ENCODE measurements at regions not wholly inside any gene's neighbourhood (a gene's known extent, or its start where the extent isn't known, plus 50 kb on each side); places are given as distances from the start of the nearest gene placed in this dataset.

- H3K4me1 ChIP-seq (ENCODE audit: control insufficient read depth, insufficient read depth, low read length): peaks cover 2% of the 10 kb centered on the region
- intact Hi-C loops (cut with DNase I): loop anchor here (5.0 to 10.0 kb wide), 6 partner anchors 194 to 536 kb away; partner anchors contain the start of gene HES1 (in 2 of the 4)
- peak; percentile 87 to 92 for ATAC-seq
- DNase-seq: peak; percentile 81 to 90 (median 89)
- peaks cover 2% of the 10 kb centered on the region for H3K27me3 ChIP-seq (ENCODE audit: control insufficient read depth, insufficient read depth)
- H3K9me3 ChIP-seq (ENCODE audit: control insufficient read depth, low read length): no peaks in the 10 kb centered on the region
- H3K27ac ChIP-seq (ENCODE audit: low read length): no peak overlapping the region
- H3K4me3 ChIP-seq (ENCODE audit: low read length): no peak overlapping the region
- WGBS: 17% methylated on average over 11 of the region's 11 CpGs
These were observed 187.9 kb downstream of the OPA1 start for GRCh38 chr3:193780810-193781478.

DNA sequence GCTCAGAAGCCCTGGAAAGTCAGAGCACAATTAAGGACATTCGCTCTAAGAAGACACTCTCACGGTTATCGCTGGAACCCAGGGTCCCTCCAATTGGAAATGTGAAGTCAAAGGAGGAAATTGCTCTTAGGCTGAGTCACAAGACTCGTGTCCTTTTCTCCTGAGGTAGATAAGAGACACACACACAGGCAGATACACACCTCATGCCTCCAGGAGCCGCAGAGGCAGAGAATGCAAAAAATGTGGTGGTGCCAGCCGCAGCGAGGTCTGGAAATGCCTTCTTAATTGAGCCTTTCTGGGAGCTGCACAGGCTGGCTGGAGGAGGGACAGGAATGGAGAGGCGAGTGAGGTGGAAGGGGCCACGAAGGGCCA lies 189.3 kb downstream of the OPA1 start:
- no peak overlapping the region for H3K4me3 ChIP-seq (ENCODE audit: low read length)
- intact Hi-C loops (cut with DNase I): loop anchor here (2.0 to 10.0 kb wide), 7 partner anchors 193 to 535 kb away; partner anchors contain the start of gene HES1 (in 2 of the 4)
- no peak overlapping the region for H3K27ac ChIP-seq (ENCODE audit: low read length)
- WGBS: 82% methylated on average over 9 of the region's 9 CpGs
- ATAC-seq: no peak
- H3K4me1 ChIP-seq (ENCODE audit: control insufficient read depth, insufficient read depth, low read length): peaks cover 2% of the 10 kb centered on the region
- DNase-seq: no peak
- no peaks in the 10 kb centered on the region for H3K27me3 ChIP-seq (ENCODE audit: control insufficient read depth, insufficient read depth)
- no peaks in the 10 kb centered on the region for H3K9me3 ChIP-seq (ENCODE audit: control insufficient read depth, low read length)

- intact Hi-C loops (cut with DNase I): loop anchor here (2.0 to 10.0 kb wide), 7 partner anchors 192 to 535 kb away; partner anchors contain the start of gene HES1 (in 2 of the 4)
- Histone ChIP-seq H3K4me1 (ENCODE audit: control insufficient read depth, insufficient read depth, low read length) (peaks cover 2% of the 10 kb centered on the region), H3K27me3 (ENCODE audit: control insufficient read depth, insufficient read depth) (no peaks in the 10 kb centered on the region), H3K27ac (ENCODE audit: low read length) (no peak overlapping the region), H3K4me3 (ENCODE audit: low read length) (no peak overlapping the region), H3K9me3 (ENCODE audit: control insufficient read depth, low read length) (no peaks in the 10 kb centered on the region)
- WGBS: 96% methylated on average over 3 of the region's 3 CpGs
- no peak for DNase-seq
- no peak for ATAC-seq
These were observed 189.7 kb downstream of the OPA1 start for GRCh38 chr3:193782747-193783146.

DNA sequence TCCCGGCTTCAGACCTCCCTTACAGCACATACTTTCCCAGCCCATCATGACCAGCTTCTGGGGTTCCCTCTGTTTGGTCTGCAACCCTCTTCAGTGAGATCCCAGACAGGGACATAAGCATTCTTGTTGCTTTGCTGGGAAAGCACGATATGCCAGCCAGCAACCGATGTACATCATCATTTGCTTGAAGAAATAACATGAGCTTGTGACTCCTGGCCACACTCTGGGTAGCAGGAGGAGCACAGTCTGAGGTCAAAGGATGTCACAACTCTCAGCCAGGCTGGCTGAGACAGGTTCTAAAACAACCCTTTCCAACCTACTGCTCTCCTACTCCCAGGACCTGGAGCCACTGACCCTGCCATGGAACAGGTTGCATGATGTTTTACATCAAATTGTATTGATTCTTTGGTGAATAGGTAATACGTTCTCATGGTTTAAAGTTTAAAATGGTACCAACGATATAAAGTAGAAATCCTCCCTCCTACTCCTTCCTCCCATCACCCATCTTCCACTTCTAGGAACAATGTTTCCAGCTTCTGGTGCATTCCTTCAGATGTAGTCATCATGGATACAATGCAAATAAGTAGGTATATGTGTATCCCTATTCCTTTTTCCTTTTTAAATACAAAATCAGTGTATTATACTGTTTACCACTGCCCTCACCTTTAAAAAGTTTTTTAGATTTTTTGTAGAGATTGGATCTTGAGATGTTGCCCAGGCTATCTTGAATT lies 190.3 kb downstream of the OPA1 start:
- 87% methylated on average over 5 of the region's 5 CpGs for WGBS
- intact Hi-C loops (cut with DNase I): loop anchor here (2.0 to 10.0 kb wide), 7 partner anchors 191 to 534 kb away; partner anchors contain the start of gene HES1 (in 2 of the 4)
- no peak for ATAC-seq

GRCh38 chr3:193784822-193785221 lies 191.8 kb downstream of the OPA1 start:
- DNase-seq: no peak
- Histone ChIP-seq H3K9me3 (ENCODE audit: control insufficient read depth, low read length) (no peaks in the 10 kb centered on the region), H3K4me3 (ENCODE audit: low read length) (no peak overlapping the region), H3K4me1 (ENCODE audit: control insufficient read depth, insufficient read depth, low read length) (peaks cover 5% of the 10 kb centered on the region), H3K27ac (ENCODE audit: low read length) (no peak overlapping the region), H3K27me3 (ENCODE audit: control insufficient read depth, insufficient read depth) (no peaks in the 10 kb centered on the region)
- intact Hi-C loops (cut with DNase I): loop anchor here (5.0 to 10.0 kb wide), 7 partner anchors 190 to 532 kb away; partner anchors contain the start of gene HES1 (in 3 of the 4)
- ATAC-seq: no peak
- 93% methylated on average over 1 of the region's 1 CpG for WGBS

More for the DNA sequence above, 190.3 kb downstream of the OPA1 start:
- Histone ChIP-seq H3K4me1 (ENCODE audit: control insufficient read depth, insufficient read depth, low read length) (peaks cover 2% of the 10 kb centered on the region), H3K27ac (ENCODE audit: low read length) (no peak overlapping the region), H3K9me3 (ENCODE audit: control insufficient read depth, low read length) (no peaks in the 10 kb centered on the region), H3K27me3 (ENCODE audit: control insufficient read depth, insufficient read depth) (no peaks in the 10 kb centered on the region), H3K4me3 (ENCODE audit: low read length) (no peak overlapping the region)
- no peak for DNase-seq

GRCh38 chr3:193787496-193787870 lies 194.5 kb downstream of the OPA1 start:
- 88% methylated on average over 12 of the region's 12 CpGs for WGBS
- Histone ChIP-seq H3K4me3 (ENCODE audit: low read length) (no peak overlapping the region), H3K27me3 (ENCODE audit: control insufficient read depth, insufficient read depth) (no peaks in the 10 kb centered on the region), H3K4me1 (ENCODE audit: control insufficient read depth, insufficient read depth, low read length) (peaks cover 3% of the 10 kb centered on the region), H3K27ac (ENCODE audit: low read length) (no peak overlapping the region), H3K9me3 (ENCODE audit: control insufficient read depth, low read length) (no peaks in the 10 kb centered on the region)
- intact Hi-C loops (cut with DNase I): loop anchor here (5.0 to 10.0 kb wide), 6 partner anchors 187 to 530 kb away; partner anchors contain the start of gene HES1 (in 2 of the 4)
- DNase-seq (no peak), ATAC-seq (no peak)

DNA sequence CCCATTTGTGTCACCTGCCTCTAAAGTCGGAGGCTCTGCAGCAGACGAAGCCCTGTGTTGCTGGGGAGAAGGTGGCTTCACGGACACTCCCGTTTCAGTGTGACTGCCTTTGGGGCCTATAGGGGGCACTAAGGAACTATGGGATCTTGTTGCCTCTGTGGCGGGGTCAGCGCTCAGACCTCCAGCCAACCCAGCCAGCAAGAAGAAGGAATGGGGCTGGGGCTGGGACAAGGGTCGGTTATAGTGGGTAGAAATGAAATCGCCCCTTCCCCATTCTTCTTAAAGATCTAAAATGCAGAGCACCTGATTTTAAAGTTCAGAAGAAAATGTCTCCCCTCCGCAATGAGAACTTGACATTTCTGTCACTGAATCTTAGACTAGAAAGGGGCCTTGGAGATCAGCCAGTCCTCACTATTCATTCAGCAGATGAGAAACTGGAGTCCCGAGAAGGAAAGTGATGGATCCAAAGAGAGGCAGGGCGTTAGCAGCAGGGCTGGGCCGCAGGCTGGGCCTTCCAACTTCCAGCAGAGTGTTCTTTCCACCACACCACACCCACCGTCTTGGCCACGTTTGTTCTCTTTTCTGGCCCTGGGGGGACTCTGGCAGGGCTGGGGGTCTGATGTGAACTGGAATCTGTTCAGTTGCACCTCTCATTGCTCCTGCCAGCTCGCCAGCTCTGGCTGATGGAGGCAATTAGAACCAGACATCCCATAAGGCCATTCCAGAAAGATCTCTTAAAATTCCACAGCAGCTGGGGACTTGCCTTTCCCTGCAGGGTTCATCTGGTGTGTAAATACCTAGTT lies 195.4 kb downstream of the OPA1 start:
- intact Hi-C loops (cut with DNase I): loop anchor here (5.0 to 10.0 kb wide), 6 partner anchors 186 to 529 kb away; partner anchors contain the start of gene HES1 (in 2 of the 4)
- ATAC-seq: peak; percentile 93
- no peaks in the 10 kb centered on the region for H3K9me3 ChIP-seq (ENCODE audit: control insufficient read depth, low read length)
- peaks cover 3% of the 10 kb centered on the region for H3K4me1 ChIP-seq (ENCODE audit: control insufficient read depth, insufficient read depth, low read length)
- WGBS: 22% methylated on average over 15 of the region's 15 CpGs
- peak; percentile 73 to 89 (median 81) for DNase-seq
- H3K27ac ChIP-seq (ENCODE audit: low read length): peak overlapping the region; percentile 2
- H3K4me3 ChIP-seq (ENCODE audit: low read length): no peak overlapping the region
- no peaks in the 10 kb centered on the region for H3K27me3 ChIP-seq (ENCODE audit: control insufficient read depth, insufficient read depth)

DNA sequence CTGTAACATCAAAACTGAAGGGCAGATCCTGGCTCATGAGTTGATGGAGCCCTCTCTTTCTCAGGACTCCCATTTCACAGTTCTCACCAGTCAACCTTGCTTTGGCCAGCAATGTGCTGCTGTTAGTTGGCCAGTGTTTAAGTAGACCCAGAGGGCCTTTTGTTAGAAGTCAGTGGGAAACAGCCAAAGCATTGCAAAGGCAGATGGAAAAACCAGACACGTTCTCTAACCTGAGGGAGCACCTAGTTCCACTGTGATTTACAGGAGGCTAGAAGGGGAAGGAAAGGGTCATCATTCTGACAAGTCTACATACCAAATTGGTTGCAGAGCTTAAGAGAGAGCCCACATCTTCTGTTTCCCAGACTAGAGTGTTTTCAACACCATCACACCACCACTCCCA lies 196.4 kb downstream of the OPA1 start:
- DNase-seq: no peak
- 89% methylated on average over 1 of the region's 1 CpG for WGBS
- Histone ChIP-seq H3K4me3 (ENCODE audit: low read length) (no peak overlapping the region), H3K4me1 (ENCODE audit: control insufficient read depth, insufficient read depth, low read length) (peaks cover 6% of the 10 kb centered on the region), H3K27ac (ENCODE audit: low read length) (no peak overlapping the region), H3K27me3 (ENCODE audit: control insufficient read depth, insufficient read depth) (no peaks in the 10 kb centered on the region), H3K9me3 (ENCODE audit: control insufficient read depth, low read length) (no peaks in the 10 kb centered on the region)
- intact Hi-C loops (cut with DNase I): loop anchor here (5.0 to 10.0 kb wide), 6 partner anchors 185 to 528 kb away; partner anchors contain the start of gene HES1 (in 2 of the 4)
- no peak for ATAC-seq

GRCh38 chr3:193790086-193790990 lies 197.3 kb downstream of the OPA1 start:
- DNase-seq: no peak
- 98% methylated on average over 4 of the region's 4 CpGs for WGBS

More at GRCh38 chr3:193790086-193790990, 197.3 kb downstream of the OPA1 start:
- no peak for ATAC-seq
- Histone ChIP-seq H3K4me3 (ENCODE audit: low read length) (no peak overlapping the region), H3K27ac (ENCODE audit: low read length) (no peak overlapping the region), H3K27me3 (ENCODE audit: control insufficient read depth, insufficient read depth) (no peaks in the 10 kb centered on the region), H3K9me3 (ENCODE audit: control insufficient read depth, low read length) (no peaks in the 10 kb centered on the region), H3K4me1 (ENCODE audit: control insufficient read depth, insufficient read depth, low read length) (peaks cover 6% of the 10 kb centered on the region)
- intact Hi-C loops (cut with DNase I): loop anchor here in 1 of 4 donors (10.0 kb wide), 1 partner anchor 174 kb away; no protein-coding TSS in a partner anchor
